ENCODE measurements at regions not wholly inside any gene's neighbourhood (a gene's known extent, or its start where the extent isn't known, plus 50 kb on each side); places are given as distances from the start of the nearest gene placed in this dataset.

- no peak for TF ChIP-seq CTCF (IDR thresholded peaks at IDR 0.05; ENCODE audit: borderline replicate concordance)
- H3K27me3 ChIP-seq (ENCODE audit: low read depth): no peaks in the 10 kb centered on the region
- no peak overlapping the region for H3K27ac ChIP-seq (replicated peaks)
- no peak for DNase-seq
- no peaks in the 10 kb centered on the region for H3K9me3 ChIP-seq (replicated peaks)
- H3K4me1 ChIP-seq: no peaks in the 10 kb centered on the region
- no peak overlapping the region for H3K4me3 ChIP-seq
- intact Hi-C loops (cut with micrococcal nuclease): no loop called here
- no peaks in the 10 kb centered on the region for H3K36me3 ChIP-seq
Observed at GRCh38 chr3:17800232-17800631, 57.8 kb upstream of the TBC1D5 start.

- intact Hi-C loops (cut with micrococcal nuclease): no loop called here
- no peak overlapping the region for H3K27ac ChIP-seq (replicated peaks)
- H3K4me3 ChIP-seq: no peak overlapping the region
- no peaks in the 10 kb centered on the region for H3K36me3 ChIP-seq
- DNase-seq: no peak
- no peaks in the 10 kb centered on the region for H3K9me3 ChIP-seq (replicated peaks)
- no peak for TF ChIP-seq CTCF (IDR thresholded peaks at IDR 0.05; ENCODE audit: borderline replicate concordance)
- H3K4me1 ChIP-seq: no peaks in the 10 kb centered on the region
- H3K27me3 ChIP-seq (ENCODE audit: low read depth): no peaks in the 10 kb centered on the region
Observed at GRCh38 chr3:17799312-17799711, 56.9 kb upstream of the TBC1D5 start.

GRCh38 chr3:17798000-17798399, 55.6 kb upstream of the TBC1D5 start:
- no peaks in the 10 kb centered on the region for H3K27me3 ChIP-seq (ENCODE audit: low read depth)
- no peak overlapping the region for H3K4me3 ChIP-seq
- no peak for TF ChIP-seq CTCF (IDR thresholded peaks at IDR 0.05; ENCODE audit: borderline replicate concordance)
- no peak for DNase-seq
- intact Hi-C loops (cut with micrococcal nuclease): no loop called here
- H3K4me1 ChIP-seq: no peaks in the 10 kb centered on the region
- H3K9me3 ChIP-seq (replicated peaks): peaks cover under 1% of the 10 kb centered on the region
- H3K36me3 ChIP-seq: no peaks in the 10 kb centered on the region
- H3K27ac ChIP-seq (replicated peaks): no peak overlapping the region

DNA sequence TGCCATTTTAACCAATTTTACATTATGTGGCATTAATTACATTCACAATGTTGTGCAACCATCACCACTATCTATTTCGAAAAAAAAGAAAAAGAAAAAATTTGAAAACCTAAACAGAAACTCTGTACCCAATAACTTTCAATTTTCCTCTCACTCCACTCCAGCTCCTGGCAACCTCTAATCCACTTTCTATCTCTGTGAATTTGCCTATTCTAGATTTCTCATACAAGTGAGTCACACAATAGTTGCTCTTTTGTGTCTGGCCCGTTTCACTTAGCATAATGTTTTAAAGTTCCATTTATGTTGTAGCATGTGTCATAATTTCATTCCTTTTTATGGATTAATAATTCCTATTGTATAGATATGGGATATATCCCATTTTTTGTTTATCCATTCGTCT, 53.3 kb upstream of the TBC1D5 start:
- DNase-seq: no peak
- no peaks in the 10 kb centered on the region for H3K36me3 ChIP-seq
- H3K27me3 ChIP-seq (ENCODE audit: low read depth): no peaks in the 10 kb centered on the region
- H3K9me3 ChIP-seq (replicated peaks): peaks cover 16% of the 10 kb centered on the region
- intact Hi-C loops (cut with micrococcal nuclease): no loop called here
- no peak overlapping the region for H3K4me3 ChIP-seq
- no peak for TF ChIP-seq CTCF (IDR thresholded peaks at IDR 0.05; ENCODE audit: borderline replicate concordance)
- H3K4me1 ChIP-seq: no peaks in the 10 kb centered on the region
- no peak overlapping the region for H3K27ac ChIP-seq (replicated peaks)

DNA sequence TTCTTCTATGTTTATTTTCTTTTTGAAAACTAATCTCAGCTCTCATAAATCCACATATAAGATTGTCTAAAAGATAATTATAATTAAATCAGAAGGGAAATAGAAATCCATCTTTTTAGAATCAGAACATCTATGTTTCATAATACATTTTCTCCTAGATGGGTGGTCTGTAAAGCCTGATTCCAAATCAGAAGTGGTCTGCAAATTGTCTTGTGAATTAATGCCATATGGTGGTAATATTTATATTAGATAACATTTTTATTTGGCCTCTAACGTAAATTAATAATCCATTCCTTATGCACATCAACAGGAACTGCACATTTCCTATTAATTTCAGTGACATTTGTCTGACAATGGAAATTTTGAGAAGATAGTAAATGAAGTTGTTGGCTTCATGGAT, 52.8 kb upstream of the TBC1D5 start:
- intact Hi-C loops (cut with micrococcal nuclease): no loop called here
- no peak for DNase-seq
- peaks cover 16% of the 10 kb centered on the region for H3K9me3 ChIP-seq (replicated peaks)
- H3K27ac ChIP-seq (replicated peaks): no peak overlapping the region
- no peaks in the 10 kb centered on the region for H3K4me1 ChIP-seq
- H3K27me3 ChIP-seq (ENCODE audit: low read depth): no peaks in the 10 kb centered on the region
- TF ChIP-seq CTCF (IDR thresholded peaks at IDR 0.05; ENCODE audit: borderline replicate concordance): no peak
- no peaks in the 10 kb centered on the region for H3K36me3 ChIP-seq
- H3K4me3 ChIP-seq: no peak overlapping the region
